ENCODE measurements at regions not wholly inside any gene's neighbourhood (a gene's known extent, or its start where the extent isn't known, plus 50 kb on each side); places are given as distances from the start of the nearest gene placed in this dataset.

- 73 to 90% (median 84%) methylated on average over 3 of the region's 3 CpGs for WGBS, 3 donors
- Histone ChIP-seq H3K27me3 (ENCODE audit: control insufficient read depth in 3 of 3, insufficient read depth in 3 of 3, low read length in 3 of 3) (no peaks in the 10 kb centered on the region), H3K36me3 (ENCODE audit: control insufficient read depth in 3 of 3, insufficient read depth in 2 of 3, low read depth in 1 of 3, low read length in 3 of 3) (no peaks in the 10 kb centered on the region), H3K4me3 (ENCODE audit: low read depth in 1 of 3, low read length in 3 of 3) (no peak overlapping the region), H3K9me3 (ENCODE audit: control insufficient read depth in 2 of 2, insufficient read depth in 1 of 2, low read depth in 1 of 2, low read length in 1 of 2) (no peaks in the 10 kb centered on the region), H3K27ac (ENCODE audit: low read depth in 1 of 3, low read length in 2 of 3) (no peak overlapping the region), H3K4me1 (ENCODE audit: control insufficient read depth in 3 of 3, insufficient read depth in 2 of 3, low read depth in 1 of 3, low read length in 2 of 3) (no peaks in the 10 kb centered on the region)
- DNase-seq (no peak), FAIRE-seq (no peak)
Measured at GRCh38 chr12:46711756-46712155, 114.0 kb downstream of the SLC38A4 start.

- DNase-seq (no peak), FAIRE-seq (no peak)
- no peak overlapping the region for H3K4me3 ChIP-seq (ENCODE audit: low read depth in 1 of 3, low read length in 3 of 3)
- H3K4me1 ChIP-seq (ENCODE audit: control insufficient read depth in 3 of 3, insufficient read depth in 2 of 3, low read depth in 1 of 3, low read length in 2 of 3) = no peaks in the 10 kb centered on the region
- 93 to 95% (median 93%) methylated on average over 9 of the region's 9 CpGs for WGBS, 3 donors
- H3K9me3 ChIP-seq (ENCODE audit: control insufficient read depth in 2 of 2, insufficient read depth in 1 of 2, low read depth in 1 of 2, low read length in 1 of 2) = no peaks in the 10 kb centered on the region
- H3K27me3 ChIP-seq (ENCODE audit: control insufficient read depth in 3 of 3, insufficient read depth in 3 of 3, low read length in 3 of 3) = no peaks in the 10 kb centered on the region
- H3K27ac ChIP-seq (ENCODE audit: low read depth in 1 of 3, low read length in 2 of 3) = no peak overlapping the region
- H3K36me3 ChIP-seq (ENCODE audit: control insufficient read depth in 3 of 3, insufficient read depth in 2 of 3, low read depth in 1 of 3, low read length in 3 of 3) = no peaks in the 10 kb centered on the region
Measured at GRCh38 chr12:46710125-46710743, 115.6 kb downstream of the SLC38A4 start.

- 73 to 83% (median 74%) methylated on average over 9 of the region's 9 CpGs for WGBS, 3 donors
- Histone ChIP-seq H3K27ac (ENCODE audit: low read depth in 1 of 3, low read length in 2 of 3) (no peak overlapping the region), H3K36me3 (ENCODE audit: control insufficient read depth in 3 of 3, insufficient read depth in 2 of 3, low read depth in 1 of 3, low read length in 3 of 3) (no peaks in the 10 kb centered on the region), H3K9me3 (ENCODE audit: control insufficient read depth in 2 of 2, insufficient read depth in 1 of 2, low read depth in 1 of 2, low read length in 1 of 2) (peaks cover 0 to 3% of the 10 kb centered on the region in 2 donors), H3K4me3 (ENCODE audit: low read depth in 1 of 3, low read length in 3 of 3) (no peak overlapping the region), H3K27me3 (ENCODE audit: control insufficient read depth in 3 of 3, insufficient read depth in 3 of 3, low read length in 3 of 3) (no peaks in the 10 kb centered on the region), H3K4me1 (ENCODE audit: control insufficient read depth in 3 of 3, insufficient read depth in 2 of 3, low read depth in 1 of 3, low read length in 2 of 3) (no peaks in the 10 kb centered on the region)
- DNase-seq (no peak), FAIRE-seq (no peak)
Measured at GRCh38 chr12:46702581-46703344, 123.0 kb downstream of the SLC38A4 start.

GRCh38 chr12:46701356-46701755, 124.4 kb downstream of the SLC38A4 start:
- H3K9me3 ChIP-seq (ENCODE audit: control insufficient read depth in 2 of 2, insufficient read depth in 1 of 2, low read depth in 1 of 2, low read length in 1 of 2) = peaks cover 0 to 3% of the 10 kb centered on the region in 2 donors
- no peak for FAIRE-seq
- H3K36me3 ChIP-seq (ENCODE audit: control insufficient read depth in 3 of 3, insufficient read depth in 2 of 3, low read depth in 1 of 3, low read length in 3 of 3) = no peaks in the 10 kb centered on the region
- no peak overlapping the region for H3K4me3 ChIP-seq (ENCODE audit: low read depth in 1 of 3, low read length in 3 of 3)
- no peaks in the 10 kb centered on the region for H3K27me3 ChIP-seq (ENCODE audit: control insufficient read depth in 3 of 3, insufficient read depth in 3 of 3, low read length in 3 of 3)
- no peak for DNase-seq
- no peak overlapping the region for H3K27ac ChIP-seq (ENCODE audit: low read depth in 1 of 3, low read length in 2 of 3)
- H3K4me1 ChIP-seq (ENCODE audit: control insufficient read depth in 3 of 3, insufficient read depth in 2 of 3, low read depth in 1 of 3, low read length in 2 of 3) = no peaks in the 10 kb centered on the region

- no peaks in the 10 kb centered on the region for H3K4me1 ChIP-seq (ENCODE audit: control insufficient read depth in 3 of 3, insufficient read depth in 2 of 3, low read depth in 1 of 3, low read length in 2 of 3)
- H3K4me3 ChIP-seq (ENCODE audit: low read depth in 1 of 3, low read length in 3 of 3) = no peak overlapping the region
- FAIRE-seq (no peak), DNase-seq (no peak)
- H3K9me3 ChIP-seq (ENCODE audit: control insufficient read depth in 2 of 2, insufficient read depth in 1 of 2, low read depth in 1 of 2, low read length in 1 of 2) = peaks cover 0 to 3% of the 10 kb centered on the region in 2 donors
- no peaks in the 10 kb centered on the region for H3K27me3 ChIP-seq (ENCODE audit: control insufficient read depth in 3 of 3, insufficient read depth in 3 of 3, low read length in 3 of 3)
- no peaks in the 10 kb centered on the region for H3K36me3 ChIP-seq (ENCODE audit: control insufficient read depth in 3 of 3, insufficient read depth in 2 of 3, low read depth in 1 of 3, low read length in 3 of 3)
- H3K27ac ChIP-seq (ENCODE audit: low read depth in 1 of 3, low read length in 2 of 3) = no peak overlapping the region
Measured at GRCh38 chr12:46699986-46700385, 125.8 kb downstream of the SLC38A4 start.

GRCh38 chr12:46698003-46698402, 127.8 kb downstream of the SLC38A4 start:
- H3K9me3 ChIP-seq (ENCODE audit: control insufficient read depth in 2 of 2, insufficient read depth in 1 of 2, low read depth in 1 of 2, low read length in 1 of 2) = peaks cover 0 to 3% of the 10 kb centered on the region in 2 donors
- no peaks in the 10 kb centered on the region for H3K27me3 ChIP-seq (ENCODE audit: control insufficient read depth in 3 of 3, insufficient read depth in 3 of 3, low read length in 3 of 3)
- no peak for DNase-seq
- no peaks in the 10 kb centered on the region for H3K4me1 ChIP-seq (ENCODE audit: control insufficient read depth in 3 of 3, insufficient read depth in 2 of 3, low read depth in 1 of 3, low read length in 2 of 3)
- no peak overlapping the region for H3K4me3 ChIP-seq (ENCODE audit: low read depth in 1 of 3, low read length in 3 of 3)
- H3K27ac ChIP-seq (ENCODE audit: low read depth in 1 of 3, low read length in 2 of 3) = no peak overlapping the region
- H3K36me3 ChIP-seq (ENCODE audit: control insufficient read depth in 3 of 3, insufficient read depth in 2 of 3, low read depth in 1 of 3, low read length in 3 of 3) = no peaks in the 10 kb centered on the region
- FAIRE-seq = no peak

- peaks cover 0 to 3% of the 10 kb centered on the region in 2 donors for H3K9me3 ChIP-seq (ENCODE audit: control insufficient read depth in 2 of 2, insufficient read depth in 1 of 2, low read depth in 1 of 2, low read length in 1 of 2)
- 72 to 74% (median 72%) methylated on average over 2 of the region's 2 CpGs for WGBS, 3 donors
- H3K27me3 ChIP-seq (ENCODE audit: control insufficient read depth in 3 of 3, insufficient read depth in 3 of 3, low read length in 3 of 3) = no peaks in the 10 kb centered on the region
- no peaks in the 10 kb centered on the region for H3K36me3 ChIP-seq (ENCODE audit: control insufficient read depth in 3 of 3, insufficient read depth in 2 of 3, low read depth in 1 of 3, low read length in 3 of 3)
- DNase-seq (no peak), FAIRE-seq (no peak)
- H3K27ac ChIP-seq (ENCODE audit: low read depth in 1 of 3, low read length in 2 of 3) = no peak overlapping the region
- no peaks in the 10 kb centered on the region for H3K4me1 ChIP-seq (ENCODE audit: control insufficient read depth in 3 of 3, insufficient read depth in 2 of 3, low read depth in 1 of 3, low read length in 2 of 3)
- H3K4me3 ChIP-seq (ENCODE audit: low read depth in 1 of 3, low read length in 3 of 3) = no peak overlapping the region
Measured at GRCh38 chr12:46693518-46693917, 132.3 kb downstream of the SLC38A4 start.

GRCh38 chr12:46693034-46693433, 132.8 kb downstream of the SLC38A4 start:
- Histone ChIP-seq H3K9me3 (ENCODE audit: control insufficient read depth in 2 of 2, insufficient read depth in 1 of 2, low read depth in 1 of 2, low read length in 1 of 2) (peaks cover 0 to 3% of the 10 kb centered on the region in 2 donors), H3K27ac (ENCODE audit: low read depth in 1 of 3, low read length in 2 of 3) (no peak overlapping the region), H3K36me3 (ENCODE audit: control insufficient read depth in 3 of 3, insufficient read depth in 2 of 3, low read depth in 1 of 3, low read length in 3 of 3) (no peaks in the 10 kb centered on the region), H3K4me3 (ENCODE audit: low read depth in 1 of 3, low read length in 3 of 3) (no peak overlapping the region), H3K4me1 (ENCODE audit: control insufficient read depth in 3 of 3, insufficient read depth in 2 of 3, low read depth in 1 of 3, low read length in 2 of 3) (no peaks in the 10 kb centered on the region), H3K27me3 (ENCODE audit: control insufficient read depth in 3 of 3, insufficient read depth in 3 of 3, low read length in 3 of 3) (no peaks in the 10 kb centered on the region)
- FAIRE-seq (no peak), DNase-seq (no peak)
- WGBS, 3 donors = 82 to 88% (median 82%) methylated on average over 4 of the region's 4 CpGs

GRCh38 chr12:46692606-46693005, 133.2 kb downstream of the SLC38A4 start:
- WGBS, 3 donors = 82 to 88% (median 83%) methylated on average over 3 of the region's 3 CpGs
- H3K9me3 ChIP-seq (ENCODE audit: control insufficient read depth in 2 of 2, insufficient read depth in 1 of 2, low read depth in 1 of 2, low read length in 1 of 2) = no peaks in the 10 kb centered on the region

More at GRCh38 chr12:46692606-46693005, 133.2 kb downstream of the SLC38A4 start:
- FAIRE-seq (no peak), DNase-seq (no peak)
- Histone ChIP-seq H3K36me3 (ENCODE audit: control insufficient read depth in 3 of 3, insufficient read depth in 2 of 3, low read depth in 1 of 3, low read length in 3 of 3) (no peaks in the 10 kb centered on the region), H3K27me3 (ENCODE audit: control insufficient read depth in 3 of 3, insufficient read depth in 3 of 3, low read length in 3 of 3) (no peaks in the 10 kb centered on the region), H3K27ac (ENCODE audit: low read depth in 1 of 3, low read length in 2 of 3) (no peak overlapping the region), H3K4me3 (ENCODE audit: low read depth in 1 of 3, low read length in 3 of 3) (no peak overlapping the region), H3K4me1 (ENCODE audit: control insufficient read depth in 3 of 3, insufficient read depth in 2 of 3, low read depth in 1 of 3, low read length in 2 of 3) (no peaks in the 10 kb centered on the region)
